Neural progenitor cell (in vitro differentiated cells): ENCODE measurements at regions not wholly inside any gene's neighbourhood (a gene's known extent, or its start where the extent isn't known, plus 50 kb on each side); places are given as distances from the start of the nearest gene placed in this dataset.

Experiments used
- DNase-seq: peaks from one replicate; pipeline ENCODE4 v3.0.0-alpha.2; 2016; ENCODE audit warnings: low spot score
- H2AFZ ChIP-seq: fragments of 200-600 bp; sonication (generic); replicated peaks from 2 replicates; pipeline ENCODE4 v1.6.1; 2016; ENCODE audit warnings: antibody characterized with exemption
- H3F3A ChIP-seq: fragments of 200-600 bp; sonication (generic); 2 replicates; pipeline ENCODE4 v1.6.1; 2016; ENCODE audit warnings: antibody characterized with exemption, low read depth
- H3K27ac ChIP-seq: fragments of 200-600 bp; sonication (generic); 2 replicates; pipeline ENCODE4 v1.5.1; 2016; ENCODE audit warnings: mild to moderate bottlenecking
- H3K27me3 ChIP-seq: fragments of 200-600 bp; sonication (generic); 2 replicates; pipeline ENCODE4 v1.6.1; 2016; ENCODE audit warnings: mild to moderate bottlenecking, moderate library complexity
- H3K36me3 ChIP-seq: fragments of 200-600 bp; sonication (generic); 2 replicates; pipeline ENCODE4 v1.5.1; 2016
- H3K4me1 ChIP-seq: fragments of 200-600 bp; sonication (generic); 2 replicates; pipeline ENCODE4 v1.6.1; 2016; ENCODE audit warnings: mixed run types
- H3K4me2 ChIP-seq: fragments of 200-600 bp; sonication (generic); 2 replicates; pipeline ENCODE4 v1.6.1; 2016
- H3K4me3 ChIP-seq: fragments of 200-600 bp; sonication (generic); 2 replicates; pipeline ENCODE4 v1.5.1; 2016
- H3K79me2 ChIP-seq: fragments of 200-600 bp; sonication (generic); 2 replicates; pipeline ENCODE4 v1.6.1; 2016; ENCODE audit warnings: low read depth
- H3K9ac ChIP-seq: fragments of 200-600 bp; sonication (generic); 2 replicates; pipeline ENCODE4 v1.6.1; 2016
- H3K9me3 ChIP-seq: fragments of 200-600 bp; sonication (generic); 2 replicates; pipeline ENCODE4 v1.5.1; 2016; ENCODE audit warnings: low read depth
- H4K20me1 ChIP-seq: fragments of 200-600 bp; sonication (generic); 2 replicates; pipeline ENCODE4 v1.6.1; 2016; ENCODE audit warnings: low read depth
- H3K27ac Mint-ChIP-seq: 3 replicates; pipeline ENCODE4 v1.8.0; 2021; ENCODE audit warnings: mixed read lengths
- H3K27me3 Mint-ChIP-seq: 2 replicates; pipeline ENCODE4 v1.8.0; 2022; ENCODE audit warnings: low read depth, mild to moderate bottlenecking, inconsistent platforms, moderate library complexity, mixed read lengths; ENCODE audit not compliant: insufficient read depth
- H3K36me3 Mint-ChIP-seq: 3 replicates; pipeline ENCODE4 v1.8.0; 2021; ENCODE audit warnings: mixed read lengths
- H3K4me1 Mint-ChIP-seq: 3 replicates; pipeline ENCODE4 v1.8.0; 2021; ENCODE audit warnings: mixed read lengths
- H3K4me3 Mint-ChIP-seq: 3 replicates; pipeline ENCODE4 v1.8.0; 2021; ENCODE audit warnings: mild to moderate bottlenecking, moderate library complexity, mixed read lengths
- H3K9me3 Mint-ChIP-seq: 3 replicates; pipeline ENCODE4 v1.8.0; 2020; ENCODE audit warnings: mixed read lengths
- EZH2 ChIP-seq: fragments of 200-600 bp; sonication (generic); IDR thresholded peaks from 2 replicates; pipeline ENCODE4 v1.6.1; 2017; ENCODE audit warnings: antibody characterized with exemption, mild to moderate bottlenecking, moderate library complexity
- EZH2phosphoT487 ChIP-seq: fragments of 200-600 bp; sonication (generic); IDR thresholded peaks from 2 replicates; pipeline ENCODE4 v1.6.1; 2017; ENCODE audit warnings: antibody characterized with exemption
- TF ChIP-seq, protein P1 (sequence below): fragments of 200-600 bp; sonication (generic); IDR thresholded peaks from 2 replicates; pipeline ENCODE4 v1.5.1; 2017; ENCODE audit warnings: antibody characterized with exemption, mild to moderate bottlenecking

DNA sequence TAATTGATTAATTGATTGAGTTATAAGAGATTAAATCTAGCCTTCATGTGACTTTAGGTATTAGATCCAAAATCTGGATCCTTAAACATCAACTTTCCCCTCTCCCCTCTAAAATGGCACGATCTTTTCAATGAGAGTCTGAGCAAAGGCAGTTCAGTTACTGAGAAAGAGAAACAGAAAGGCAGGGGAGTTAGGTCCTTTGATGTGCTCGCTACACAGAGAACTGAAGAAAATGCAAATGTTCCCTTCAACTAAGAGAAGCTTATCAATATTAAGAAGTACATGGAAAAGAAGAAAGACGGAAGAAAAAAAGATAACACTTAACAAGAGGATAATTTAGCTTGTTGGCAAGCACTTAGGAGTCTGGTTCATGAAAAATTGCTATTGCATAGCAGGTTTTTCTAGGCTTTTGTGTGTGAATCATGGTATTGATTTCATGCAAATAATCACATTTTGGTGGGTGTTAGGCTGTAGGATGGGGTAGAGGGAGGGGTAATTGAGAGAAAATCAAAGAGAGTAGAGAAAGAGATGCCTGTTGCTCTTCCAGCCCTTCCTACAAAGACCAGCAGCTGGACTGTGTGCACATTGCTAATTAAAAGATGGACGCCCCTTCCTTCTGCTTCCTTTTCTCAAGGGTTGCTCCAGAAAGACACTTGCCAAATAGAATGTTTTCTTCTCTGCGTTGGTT is 307.6 kb upstream of the PLXNA2 start:
- Histone ChIP-seq H3K4me1 (peaks cover 3% of the 10 kb centered on the region), H3K79me2 (no peaks in the 10 kb centered on the region), H3K4me3 (no peak overlapping the region), H4K20me1 (no peaks in the 10 kb centered on the region), H3K9me3 (no peaks in the 10 kb centered on the region), H3K4me2 (no peak overlapping the region), H2AFZ (peak overlapping the region; percentile 71), H3K27ac (no peak overlapping the region), H3K27me3 (no peaks in the 10 kb centered on the region), H3K36me3 (no peaks in the 10 kb centered on the region), H3K9ac (no peak overlapping the region), H3F3A (no peaks in the 10 kb centered on the region)
- Mint-ChIP-seq H3K27ac (peak overlapping the region; percentile 47), H3K27me3 (peaks cover 5% of the 10 kb centered on the region), H3K9me3 (no peaks in the 10 kb centered on the region), H3K4me3 (no peak overlapping the region), H3K4me1 (peaks cover 45% of the 10 kb centered on the region), H3K36me3 (no peaks in the 10 kb centered on the region)
- no peak for DNase-seq
- TF ChIP-seq, protein P1, sequence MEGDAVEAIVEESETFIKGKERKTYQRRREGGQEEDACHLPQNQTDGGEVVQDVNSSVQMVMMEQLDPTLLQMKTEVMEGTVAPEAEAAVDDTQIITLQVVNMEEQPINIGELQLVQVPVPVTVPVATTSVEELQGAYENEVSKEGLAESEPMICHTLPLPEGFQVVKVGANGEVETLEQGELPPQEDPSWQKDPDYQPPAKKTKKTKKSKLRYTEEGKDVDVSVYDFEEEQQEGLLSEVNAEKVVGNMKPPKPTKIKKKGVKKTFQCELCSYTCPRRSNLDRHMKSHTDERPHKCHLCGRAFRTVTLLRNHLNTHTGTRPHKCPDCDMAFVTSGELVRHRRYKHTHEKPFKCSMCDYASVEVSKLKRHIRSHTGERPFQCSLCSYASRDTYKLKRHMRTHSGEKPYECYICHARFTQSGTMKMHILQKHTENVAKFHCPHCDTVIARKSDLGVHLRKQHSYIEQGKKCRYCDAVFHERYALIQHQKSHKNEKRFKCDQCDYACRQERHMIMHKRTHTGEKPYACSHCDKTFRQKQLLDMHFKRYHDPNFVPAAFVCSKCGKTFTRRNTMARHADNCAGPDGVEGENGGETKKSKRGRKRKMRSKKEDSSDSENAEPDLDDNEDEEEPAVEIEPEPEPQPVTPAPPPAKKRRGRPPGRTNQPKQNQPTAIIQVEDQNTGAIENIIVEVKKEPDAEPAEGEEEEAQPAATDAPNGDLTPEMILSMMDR = no peak
- TF ChIP-seq EZH2phosphoT487 (no peak), EZH2 (no peak)

DNA sequence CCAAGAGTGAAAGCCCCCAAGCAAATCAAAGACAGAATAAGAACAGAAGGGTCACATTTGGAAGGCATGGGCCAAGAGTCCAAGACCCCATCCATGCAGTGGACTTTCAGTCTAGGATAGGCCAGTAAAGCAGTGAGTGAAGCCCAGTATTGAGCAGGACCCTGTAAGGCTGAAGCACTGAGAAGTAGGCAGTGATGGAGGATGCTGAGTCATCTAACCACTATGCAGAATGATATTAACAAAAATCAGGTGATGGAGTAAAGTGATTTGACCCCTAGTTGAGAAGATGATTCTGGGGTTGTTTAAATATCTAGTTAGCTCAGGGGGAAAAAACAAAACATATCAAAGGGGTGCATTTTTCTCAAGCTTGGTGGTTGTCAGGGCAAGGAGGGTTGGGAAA is 308.7 kb upstream of the PLXNA2 start:
- TF ChIP-seq, protein P1 = no peak
- TF ChIP-seq EZH2 (no peak), EZH2phosphoT487 (no peak)
- H3K4me2 ChIP-seq = no peak overlapping the region
- H3K27ac ChIP-seq = no peak overlapping the region
- Mint-ChIP-seq H3K27me3 (peaks cover 5% of the 10 kb centered on the region), H3K4me1 (peaks cover 37% of the 10 kb centered on the region), H3K4me3 (no peak overlapping the region), H3K36me3 (no peaks in the 10 kb centered on the region), H3K27ac (no peak overlapping the region), H3K9me3 (no peaks in the 10 kb centered on the region)
- H3K36me3 ChIP-seq = no peaks in the 10 kb centered on the region
- no peak overlapping the region for H3K4me3 ChIP-seq
- H3K27me3 ChIP-seq = no peaks in the 10 kb centered on the region
- H3F3A ChIP-seq = no peaks in the 10 kb centered on the region
- H3K9ac ChIP-seq = no peak overlapping the region
- no peaks in the 10 kb centered on the region for H3K9me3 ChIP-seq
- peaks cover 3% of the 10 kb centered on the region for H3K4me1 ChIP-seq
- no peaks in the 10 kb centered on the region for H4K20me1 ChIP-seq
- no peaks in the 10 kb centered on the region for H3K79me2 ChIP-seq
- H2AFZ ChIP-seq = no peak overlapping the region
- no peak for DNase-seq

DNA sequence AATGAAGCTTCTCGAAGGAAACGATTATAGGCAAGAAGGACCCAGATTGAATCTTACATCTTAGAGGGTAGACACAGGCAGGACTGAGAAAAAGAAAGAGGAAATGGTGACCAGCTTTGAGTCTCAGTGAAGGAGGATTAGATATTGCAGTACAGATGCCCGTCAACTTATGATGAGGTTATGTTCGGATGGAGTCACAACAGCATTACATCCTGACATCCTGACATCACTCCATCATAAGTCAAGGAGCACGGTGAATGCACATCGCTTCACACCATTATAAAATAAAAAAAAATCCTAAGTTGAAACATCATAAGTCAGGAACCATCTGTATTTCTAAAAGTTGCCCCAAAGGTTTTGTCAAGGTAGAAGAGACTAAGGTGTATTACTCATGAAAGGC is 312.3 kb upstream of the PLXNA2 start:
- Histone ChIP-seq H3F3A (no peaks in the 10 kb centered on the region), H3K27me3 (no peaks in the 10 kb centered on the region), H4K20me1 (no peaks in the 10 kb centered on the region), H2AFZ (no peak overlapping the region), H3K79me2 (no peaks in the 10 kb centered on the region), H3K27ac (no peak overlapping the region), H3K9me3 (no peaks in the 10 kb centered on the region), H3K4me2 (no peak overlapping the region), H3K9ac (no peak overlapping the region), H3K36me3 (no peaks in the 10 kb centered on the region), H3K4me1 (peaks cover 3% of the 10 kb centered on the region), H3K4me3 (no peak overlapping the region)
- TF ChIP-seq, protein P1 = no peak
- no peak for TF ChIP-seq EZH2
- TF ChIP-seq EZH2phosphoT487 = no peak
- H3K27ac Mint-ChIP-seq = no peak overlapping the region
- H3K4me1 Mint-ChIP-seq = peaks cover 28% of the 10 kb centered on the region
- no peaks in the 10 kb centered on the region for H3K36me3 Mint-ChIP-seq
- DNase-seq = no peak
- peaks cover 9% of the 10 kb centered on the region for H3K27me3 Mint-ChIP-seq
- no peaks in the 10 kb centered on the region for H3K9me3 Mint-ChIP-seq
- no peak overlapping the region for H3K4me3 Mint-ChIP-seq
